Endothelial cell (in vitro differentiated cells): ENCODE measurements at regions not wholly inside any gene's neighbourhood (a gene's known extent, or its start where the extent isn't known, plus 50 kb on each side); places are given as distances from the start of the nearest gene placed in this dataset.

Experiments
- DNase-seq: peaks from one replicate; pipeline ENCODE4 v3.0.0; 2021; ENCODE audit warnings: low spot score
- H3K27ac Mint-ChIP-seq: one replicate; pipeline ENCODE4 v1.8.0; 2021; ENCODE audit warnings: mixed read lengths, inconsistent platforms; ENCODE audit not compliant: unreplicated experiment
- H3K27me3 Mint-ChIP-seq: one replicate; pipeline ENCODE4 v1.8.0; 2021; ENCODE audit warnings: mild to moderate bottlenecking, moderate library complexity, mixed read lengths, inconsistent platforms; ENCODE audit not compliant: unreplicated experiment
- H3K36me3 Mint-ChIP-seq: one replicate; pipeline ENCODE4 v1.8.0; 2021; ENCODE audit warnings: mild to moderate bottlenecking, low read depth, mixed read lengths, inconsistent platforms; ENCODE audit not compliant: unreplicated experiment
- H3K4me1 Mint-ChIP-seq: one replicate; pipeline ENCODE4 v1.8.0; 2021; ENCODE audit warnings: mild to moderate bottlenecking, mixed read lengths, inconsistent platforms; ENCODE audit not compliant: unreplicated experiment
- H3K4me3 Mint-ChIP-seq: one replicate; pipeline ENCODE4 v1.8.0; 2021; ENCODE audit warnings: mild to moderate bottlenecking, mixed read lengths, inconsistent platforms; ENCODE audit not compliant: unreplicated experiment
- H3K9me3 Mint-ChIP-seq: one replicate; pipeline ENCODE4 v1.8.0; 2021; ENCODE audit warnings: mixed read lengths, inconsistent platforms; ENCODE audit not compliant: unreplicated experiment
- CTCF ChIP-seq: fragments of 200-600 bp; sonication (generic); IDR thresholded peaks from one replicate; pipeline ENCODE4 v1.5.0; 2021; ENCODE audit warnings: antibody characterized with exemption; ENCODE audit not compliant: unreplicated experiment

- peaks cover 22% of the 10 kb centered on the region for H3K4me1 Mint-ChIP-seq
- TF ChIP-seq CTCF = no peak
- H3K9me3 Mint-ChIP-seq = no peaks in the 10 kb centered on the region
- H3K27me3 Mint-ChIP-seq = peaks cover 3% of the 10 kb centered on the region
- no peak overlapping the region for H3K27ac Mint-ChIP-seq
- no peak overlapping the region for H3K4me3 Mint-ChIP-seq
- H3K36me3 Mint-ChIP-seq = no peaks in the 10 kb centered on the region
- DNase-seq = no peak
These were observed 279.8 kb downstream of the UACA start for GRCh38 chr15:70483513-70483912.

GRCh38 chr15:70480196-70480856 is 283.0 kb downstream of the UACA start:
- TF ChIP-seq CTCF = no peak
- no peak overlapping the region for H3K4me3 Mint-ChIP-seq
- H3K9me3 Mint-ChIP-seq = no peaks in the 10 kb centered on the region
- no peak for DNase-seq
- no peaks in the 10 kb centered on the region for H3K36me3 Mint-ChIP-seq
- peaks cover 22% of the 10 kb centered on the region for H3K4me1 Mint-ChIP-seq
- H3K27ac Mint-ChIP-seq = no peak overlapping the region
- peaks cover 10% of the 10 kb centered on the region for H3K27me3 Mint-ChIP-seq

- Mint-ChIP-seq H3K4me3 (no peak overlapping the region), H3K4me1 (peaks cover 22% of the 10 kb centered on the region), H3K27ac (no peak overlapping the region), H3K36me3 (no peaks in the 10 kb centered on the region), H3K9me3 (no peaks in the 10 kb centered on the region), H3K27me3 (peaks cover 10% of the 10 kb centered on the region)
- DNase-seq = no peak
- TF ChIP-seq CTCF = no peak
These were observed 283.6 kb downstream of the UACA start for GRCh38 chr15:70479785-70480184.

DNA sequence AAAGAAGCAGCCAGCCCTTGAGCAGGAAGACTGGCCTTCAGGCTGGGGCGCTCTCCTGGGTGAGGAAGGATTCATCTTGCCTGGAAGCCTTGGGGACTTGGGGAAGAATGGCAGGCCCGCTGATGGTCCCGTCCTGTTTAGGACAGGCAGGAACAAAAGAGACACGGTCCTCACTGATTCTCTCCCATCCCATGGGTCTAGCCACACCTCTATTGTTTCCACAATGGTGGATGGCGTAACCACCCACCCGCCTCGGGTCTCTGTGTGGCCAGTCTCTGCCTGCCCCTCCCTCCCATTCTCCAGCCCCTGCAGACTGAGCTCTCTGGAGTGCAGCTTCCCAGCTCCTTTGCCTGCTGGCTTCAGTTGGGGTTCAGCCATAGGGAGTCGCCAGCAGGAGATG is 284.3 kb downstream of the UACA start:
- Mint-ChIP-seq H3K9me3 (no peaks in the 10 kb centered on the region), H3K27me3 (peaks cover 10% of the 10 kb centered on the region), H3K36me3 (no peaks in the 10 kb centered on the region), H3K27ac (no peak overlapping the region), H3K4me1 (peaks cover 16% of the 10 kb centered on the region), H3K4me3 (no peak overlapping the region)
- DNase-seq = no peak
- no peak for TF ChIP-seq CTCF

GRCh38 chr15:70478251-70478990 is 284.9 kb downstream of the UACA start:
- Mint-ChIP-seq H3K27ac (no peak overlapping the region), H3K4me1 (peaks cover 10% of the 10 kb centered on the region), H3K27me3 (peaks cover 10% of the 10 kb centered on the region), H3K9me3 (no peaks in the 10 kb centered on the region), H3K36me3 (no peaks in the 10 kb centered on the region), H3K4me3 (no peak overlapping the region)
- DNase-seq = no peak
- no peak for TF ChIP-seq CTCF
